Fibroblast of the aortic adventitia (primary cell): ENCODE measurements at regions not wholly inside any gene's neighbourhood (a gene's known extent, or its start where the extent isn't known, plus 50 kb on each side); places are given as distances from the start of the nearest gene placed in this dataset.

Experiments
- DNase-seq: peaks from one replicate; pipeline ENCODE4 v3.0.0-alpha.2; 2010; ENCODE audit warnings: low read depth
- H3K4me3 ChIP-seq: 2 replicates; pipeline ENCODE4 v1.5.1; 2011; ENCODE audit warnings: low read depth, mild to moderate bottlenecking, control low read depth, low read length, moderate library complexity
- TF ChIP-seq, protein P1 (sequence below): IDR thresholded peaks from 2 replicates; pipeline ENCODE4 v1.5.1; 2011; ENCODE audit warnings: mild to moderate bottlenecking, low read length, control low read depth, inconsistent platforms; ENCODE audit not compliant: insufficient read depth

DNA sequence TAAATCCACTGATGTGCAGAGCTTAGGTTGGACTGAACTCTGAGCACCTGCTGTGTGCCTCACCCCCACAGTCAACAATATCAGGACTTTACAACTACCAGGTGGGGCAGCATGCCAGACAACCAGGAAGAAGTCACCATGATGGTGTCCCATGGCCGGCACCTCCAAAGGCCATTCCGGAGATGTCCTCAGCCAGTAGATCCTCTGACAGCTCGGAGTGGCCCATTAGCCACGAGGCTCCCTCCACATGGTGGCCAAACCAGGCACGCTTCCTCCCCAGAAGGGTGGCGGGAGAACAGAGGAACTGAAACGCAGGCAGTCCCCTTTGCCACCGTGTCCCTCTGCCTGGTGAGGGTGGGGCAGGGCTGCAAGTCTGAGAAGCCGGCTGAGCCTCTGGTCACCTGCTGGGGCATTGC, 390.0 kb downstream of the TNS3 start:
- TF ChIP-seq, protein P1, sequence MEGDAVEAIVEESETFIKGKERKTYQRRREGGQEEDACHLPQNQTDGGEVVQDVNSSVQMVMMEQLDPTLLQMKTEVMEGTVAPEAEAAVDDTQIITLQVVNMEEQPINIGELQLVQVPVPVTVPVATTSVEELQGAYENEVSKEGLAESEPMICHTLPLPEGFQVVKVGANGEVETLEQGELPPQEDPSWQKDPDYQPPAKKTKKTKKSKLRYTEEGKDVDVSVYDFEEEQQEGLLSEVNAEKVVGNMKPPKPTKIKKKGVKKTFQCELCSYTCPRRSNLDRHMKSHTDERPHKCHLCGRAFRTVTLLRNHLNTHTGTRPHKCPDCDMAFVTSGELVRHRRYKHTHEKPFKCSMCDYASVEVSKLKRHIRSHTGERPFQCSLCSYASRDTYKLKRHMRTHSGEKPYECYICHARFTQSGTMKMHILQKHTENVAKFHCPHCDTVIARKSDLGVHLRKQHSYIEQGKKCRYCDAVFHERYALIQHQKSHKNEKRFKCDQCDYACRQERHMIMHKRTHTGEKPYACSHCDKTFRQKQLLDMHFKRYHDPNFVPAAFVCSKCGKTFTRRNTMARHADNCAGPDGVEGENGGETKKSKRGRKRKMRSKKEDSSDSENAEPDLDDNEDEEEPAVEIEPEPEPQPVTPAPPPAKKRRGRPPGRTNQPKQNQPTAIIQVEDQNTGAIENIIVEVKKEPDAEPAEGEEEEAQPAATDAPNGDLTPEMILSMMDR = no peak

DNA sequence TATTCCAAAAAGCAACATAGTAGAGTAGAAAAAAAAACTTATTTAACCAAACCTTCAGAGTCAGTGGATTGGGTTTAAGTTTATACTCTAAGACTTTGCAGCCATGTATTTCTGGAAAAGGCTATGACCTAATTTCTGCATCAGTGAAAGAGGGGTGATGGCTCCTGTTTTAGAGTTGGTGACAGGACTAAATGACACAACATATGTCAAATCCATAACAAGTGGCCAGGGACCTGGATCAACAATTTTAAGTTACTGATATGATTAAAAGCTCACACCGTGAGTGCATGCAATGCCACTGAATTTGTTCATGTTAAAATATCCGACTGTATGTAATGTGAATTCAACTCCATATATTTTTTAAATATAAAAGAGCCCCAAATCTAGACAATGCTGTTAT, 390.6 kb downstream of the TNS3 start:
- no peak overlapping the region for H3K4me3 ChIP-seq
- TF ChIP-seq, protein P1 = no peak
- no peak for DNase-seq

More for the DNA sequence above, 390.0 kb downstream of the TNS3 start:
- H3K4me3 ChIP-seq = no peak overlapping the region
- no peak for DNase-seq

DNA sequence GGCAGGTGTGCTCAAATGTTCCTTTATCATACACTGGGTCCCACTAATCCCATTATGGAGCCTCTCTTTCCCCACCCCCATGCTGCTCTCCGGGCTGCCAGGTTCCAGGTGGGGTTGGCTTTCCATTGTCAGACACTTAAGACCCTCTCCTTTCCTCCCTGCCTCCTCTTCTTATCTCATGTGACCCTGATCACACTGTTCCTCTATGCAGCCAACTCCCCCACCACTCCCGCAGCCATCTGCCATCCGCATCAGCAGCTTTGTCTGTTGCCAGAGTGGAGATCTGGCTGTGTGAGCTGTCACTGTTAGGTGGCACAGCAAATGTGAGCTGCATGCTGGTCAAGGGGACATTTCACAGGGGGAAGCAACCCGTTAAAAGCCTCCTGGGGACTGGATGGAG, 391.4 kb downstream of the TNS3 start:
- TF ChIP-seq, protein P1 = no peak
- no peak overlapping the region for H3K4me3 ChIP-seq
- DNase-seq = no peak

DNA sequence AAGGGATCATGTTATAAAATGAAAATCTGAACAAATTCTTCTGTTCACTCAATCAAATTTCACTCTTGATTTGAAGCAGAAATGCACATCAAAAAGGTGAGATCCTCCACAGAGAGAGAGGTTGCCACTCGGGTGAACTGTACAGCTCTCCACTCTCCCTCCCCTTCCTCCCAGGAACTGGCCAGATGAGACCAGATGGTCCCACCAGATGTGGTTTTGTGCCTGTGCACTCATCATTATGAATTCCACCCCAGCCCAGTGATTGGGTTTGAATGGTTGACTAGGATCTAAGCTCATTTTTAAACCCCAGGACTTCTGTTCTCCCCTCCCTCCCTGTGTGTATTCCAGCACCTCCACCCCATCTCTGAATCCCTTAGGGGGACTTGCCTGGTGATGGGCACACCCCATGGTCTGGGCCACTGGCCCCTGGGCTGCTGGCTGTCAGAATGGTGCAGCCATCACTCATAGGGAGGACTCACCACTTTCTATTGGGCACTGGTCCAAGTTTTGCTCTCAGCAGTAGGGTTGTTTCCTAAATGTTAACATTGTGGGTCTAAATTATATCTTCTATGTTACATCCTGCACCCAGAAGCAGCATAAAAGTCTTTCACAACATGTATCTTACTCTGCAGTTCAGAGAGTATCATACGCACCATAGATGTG, 393.1 kb downstream of the TNS3 start:
- DNase-seq = no peak
- no peak overlapping the region for H3K4me3 ChIP-seq
- TF ChIP-seq, protein P1 = no peak

DNA sequence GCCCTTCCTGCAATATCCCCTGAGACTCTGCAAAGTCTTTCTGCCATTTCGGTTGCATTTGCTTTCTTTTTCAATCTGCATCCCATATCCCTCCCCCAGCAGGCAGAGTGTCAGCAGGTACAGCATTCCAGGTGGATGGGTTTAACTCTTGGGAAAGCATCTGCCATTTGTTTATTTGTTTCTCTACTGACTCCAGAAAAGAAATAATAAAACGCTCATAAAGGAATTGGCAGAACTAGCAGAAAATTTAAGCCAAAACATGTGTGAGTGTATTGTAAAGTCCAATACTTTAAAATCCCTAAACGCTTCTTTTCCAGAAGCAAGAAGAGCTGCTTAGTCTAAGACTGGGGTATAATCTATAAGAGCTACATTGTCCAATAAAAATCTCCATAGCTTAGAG, 393.8 kb downstream of the TNS3 start:
- TF ChIP-seq, protein P1 = no peak
- DNase-seq = no peak
- no peak overlapping the region for H3K4me3 ChIP-seq

DNA sequence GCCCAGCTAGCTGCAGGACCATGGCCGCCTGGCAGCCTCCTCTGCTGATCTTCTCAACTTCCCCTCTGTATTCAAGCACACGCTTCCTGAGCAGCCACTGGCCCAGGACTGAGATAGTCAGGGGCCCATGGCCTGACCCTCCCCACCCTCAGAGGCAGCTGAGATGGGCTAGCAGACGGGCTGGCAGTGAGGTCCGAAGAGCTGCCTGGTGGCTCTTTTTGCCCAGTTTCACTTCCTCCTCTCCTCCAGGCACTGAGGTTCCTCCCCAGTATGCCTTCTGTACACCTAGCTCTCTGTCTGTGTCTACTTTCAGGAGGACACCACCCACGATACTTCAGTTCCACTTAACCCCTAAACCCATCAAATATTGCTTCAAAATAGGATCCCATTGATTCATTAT, 395.6 kb downstream of the TNS3 start:
- TF ChIP-seq, protein P1 = no peak
- DNase-seq = no peak
- H3K4me3 ChIP-seq = no peak overlapping the region

DNA sequence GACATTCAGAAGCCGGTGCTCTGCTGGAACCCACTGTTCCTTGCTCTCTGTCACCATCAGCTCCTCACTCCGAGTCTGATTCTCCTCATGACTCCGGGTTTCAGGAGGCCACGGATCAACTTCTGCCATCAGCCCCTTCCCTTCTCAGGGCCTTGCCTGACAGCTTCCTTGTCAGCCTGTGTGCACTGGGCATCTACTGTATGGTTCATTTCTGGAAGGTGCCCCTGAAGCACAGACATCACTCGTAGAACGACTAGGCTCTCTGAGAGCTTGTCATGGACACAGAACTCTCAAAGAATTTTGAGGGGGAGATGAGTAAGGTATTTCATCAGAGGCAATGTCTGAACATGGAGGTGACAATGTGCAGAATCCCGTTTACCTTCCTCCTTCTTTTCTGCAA, 396.1 kb downstream of the TNS3 start:
- TF ChIP-seq, protein P1 = no peak
- DNase-seq = no peak
- H3K4me3 ChIP-seq = no peak overlapping the region
